EL (cell line): ENCODE measurements at regions not wholly inside any gene's neighbourhood (a gene's known extent, or its start where the extent isn't known, plus 50 kb on each side); places are given as distances from the start of the nearest gene placed in this dataset.
"Not testable (repeated sequence)": the region's sequence is repeated elsewhere in the genome, so short reads cannot be mapped to it uniquely, and the experiment has no call there.

Experiments
- DNase-seq: peaks from one replicate; pipeline ENCODE4 v3.0.0-alpha.2; 2016

DNA sequence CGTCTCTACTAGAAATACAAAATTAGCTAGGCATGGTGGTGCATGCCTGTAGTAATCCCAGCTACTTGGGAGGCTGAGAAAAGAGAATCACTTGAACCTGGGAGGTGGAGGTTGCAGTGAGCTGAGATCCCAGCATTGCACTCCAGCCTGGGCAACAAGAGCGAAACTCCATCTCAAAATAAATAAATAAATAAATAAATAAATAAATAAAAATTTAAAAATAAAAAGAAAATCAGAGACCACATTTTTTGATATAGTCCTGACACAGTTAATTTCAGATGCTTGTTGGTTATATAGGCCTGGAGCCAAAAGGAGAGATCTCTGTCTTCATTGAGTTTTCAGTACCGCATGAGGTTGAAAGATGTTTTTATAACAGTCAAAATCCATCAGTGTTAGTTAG is 388.3 kb downstream of the PRELID2 start:
- not testable (repeated sequence) for DNase-seq

DNA sequence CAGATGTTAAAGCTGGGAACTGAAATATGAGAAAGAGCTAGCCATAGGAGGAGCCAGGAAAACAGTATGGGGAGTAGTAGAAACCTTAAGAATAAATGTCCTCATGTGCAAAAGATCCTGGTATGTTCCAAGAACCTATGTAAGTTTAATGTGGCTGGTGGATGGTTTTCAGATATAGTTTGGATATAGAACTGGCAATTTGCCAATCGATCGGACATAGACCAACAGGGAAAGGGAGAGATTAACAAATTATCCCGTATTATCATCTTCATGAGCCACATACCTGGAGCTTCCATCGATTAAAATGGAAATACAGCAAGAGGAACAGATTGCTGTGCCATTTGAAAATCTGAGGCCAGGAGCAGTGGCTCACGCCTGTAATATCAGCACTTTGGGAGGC is 388.7 kb downstream of the PRELID2 start:
- DNase-seq: no peak

- no peak for DNase-seq
Measured at GRCh38 chr5:145445027-145445426, 390.1 kb downstream of the PRELID2 start.

DNA sequence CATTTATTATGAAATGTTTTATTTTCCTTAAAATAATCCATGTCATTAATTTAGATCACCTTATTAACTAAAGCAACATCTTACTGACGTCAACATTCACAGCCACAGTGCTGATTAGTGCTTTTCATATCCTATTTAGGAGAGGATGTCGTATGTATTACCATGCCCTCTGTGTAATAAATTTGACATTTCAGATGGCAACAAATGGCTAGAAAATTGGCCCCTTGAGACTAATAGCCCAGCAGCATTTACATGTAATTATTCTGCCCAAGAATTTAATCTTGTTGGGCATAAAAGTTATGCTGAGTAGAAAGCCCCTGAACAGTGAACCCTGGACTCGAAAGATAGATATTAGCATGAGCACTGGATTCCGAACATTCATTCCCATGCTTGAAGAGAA is 391.2 kb downstream of the PRELID2 start:
- no peak for DNase-seq

- no peak for DNase-seq
Measured at GRCh38 chr5:145443366-145443765, 391.8 kb downstream of the PRELID2 start.

DNA sequence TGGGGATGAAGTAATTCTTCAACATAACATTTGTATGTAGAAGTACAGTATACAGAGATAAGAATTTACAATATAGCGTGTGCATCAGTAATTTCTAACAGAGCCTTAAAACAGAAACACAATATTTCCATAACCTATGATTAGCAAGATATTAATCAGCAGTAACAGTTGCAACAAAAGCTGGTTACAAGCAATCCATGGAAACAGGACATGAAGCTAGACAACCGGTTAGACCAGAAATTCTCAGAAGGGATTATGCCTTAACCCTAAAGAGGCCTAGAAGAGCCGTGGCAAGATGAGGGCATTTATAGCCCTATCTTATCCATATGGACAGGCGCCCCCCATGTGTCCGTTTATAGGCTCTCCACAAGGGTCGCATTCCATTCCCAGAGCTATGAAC is 392.5 kb downstream of the PRELID2 start:
- not testable (repeated sequence) for DNase-seq

GRCh38 chr5:145441228-145441627 is 393.9 kb downstream of the PRELID2 start:
- no peak for DNase-seq

DNA sequence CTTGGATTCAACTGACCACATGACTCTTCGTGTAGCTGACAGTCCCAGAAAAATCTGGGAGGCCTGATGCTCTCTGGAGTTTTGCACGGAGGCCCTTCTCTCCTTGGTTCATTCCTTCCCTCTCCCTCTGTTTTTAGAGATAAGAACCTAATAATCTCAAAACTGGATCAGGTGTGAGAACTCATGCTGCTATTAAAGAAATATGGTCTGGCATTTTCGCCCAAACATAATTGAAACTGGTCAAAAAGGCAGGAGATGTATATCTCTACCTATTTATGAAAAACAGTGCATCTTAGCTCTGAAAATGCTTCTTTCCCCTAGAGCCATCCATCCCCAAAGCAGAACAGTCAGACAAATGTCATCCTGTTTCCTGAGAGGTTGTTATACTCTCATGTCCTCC is 397.5 kb downstream of the PRELID2 start:
- no peak for DNase-seq

DNA sequence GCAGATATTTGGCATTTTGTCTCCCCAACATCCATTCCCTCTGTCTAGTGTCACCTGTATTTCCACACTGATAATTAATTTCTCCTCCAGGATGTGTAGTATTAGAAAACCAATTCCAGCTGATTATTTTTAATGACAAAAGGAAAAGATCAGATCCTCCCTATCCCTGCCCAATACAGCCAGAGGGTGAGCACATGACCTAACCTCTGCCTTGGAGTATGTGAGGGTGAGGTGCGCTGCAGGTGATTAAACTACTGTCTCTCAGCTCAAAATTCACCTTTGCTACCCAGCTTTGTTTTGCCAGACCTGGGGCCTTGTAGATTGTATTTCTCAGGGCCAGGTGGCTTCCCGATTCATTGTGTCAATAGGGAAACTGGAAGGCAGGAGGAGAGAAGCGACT is 402.1 kb downstream of the PRELID2 start:
- DNase-seq: no peak

DNA sequence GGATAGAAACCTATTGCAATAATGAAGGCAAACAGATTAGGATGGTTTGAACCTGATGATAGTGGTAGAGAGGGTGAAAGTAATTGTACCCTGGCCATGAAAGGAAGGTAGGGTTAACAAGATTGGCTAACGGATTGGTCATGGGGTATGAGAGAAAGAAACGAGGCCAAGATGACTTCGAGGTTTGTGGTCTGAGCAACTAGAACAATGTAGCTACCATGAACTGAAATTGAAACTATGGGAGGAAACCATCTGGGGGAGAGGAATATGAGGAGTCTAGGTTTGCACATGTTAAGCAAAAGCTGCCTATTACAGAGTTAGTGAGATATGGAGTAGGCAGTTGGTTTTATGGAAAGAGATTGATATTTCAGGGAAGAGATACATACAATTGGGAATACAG is 406.0 kb downstream of the PRELID2 start:
- no peak for DNase-seq

DNA sequence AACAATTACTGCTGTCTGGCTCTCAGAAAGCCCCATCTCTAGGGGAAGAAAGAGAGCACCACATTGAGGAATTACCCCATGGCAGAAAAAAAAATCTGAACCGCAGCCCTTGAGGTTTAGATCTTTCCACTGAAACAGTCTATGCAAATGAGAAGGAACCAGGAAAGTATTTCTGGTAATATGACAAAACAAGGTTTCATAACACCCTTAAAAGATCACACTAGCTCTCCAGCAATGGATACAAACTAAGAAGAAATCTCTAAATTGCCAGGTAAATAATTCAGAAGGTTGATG is 427.1 kb downstream of the PRELID2 start:
- no peak for DNase-seq

- no peak for DNase-seq
Measured at GRCh38 chr5:145407300-145408047, 427.7 kb downstream of the PRELID2 start.

DNA sequence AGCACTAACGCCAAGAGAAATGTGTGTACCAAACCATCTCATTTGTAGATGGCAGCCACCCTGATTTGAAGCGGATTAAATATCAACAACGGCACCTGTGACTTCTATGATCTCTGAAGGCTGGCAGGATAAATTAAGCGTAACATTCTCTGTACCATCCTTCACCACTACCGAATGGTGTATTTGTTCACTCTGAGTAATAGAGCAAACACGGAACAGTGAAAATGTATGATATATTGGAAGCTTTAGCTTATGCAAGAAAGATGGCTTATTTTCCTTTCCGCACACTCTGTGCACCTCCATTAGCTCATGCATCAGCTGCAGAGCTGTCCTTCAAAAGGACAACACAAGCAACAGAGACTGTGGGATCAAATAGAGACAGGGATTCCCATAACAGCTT is 431.1 kb downstream of the PRELID2 start:
- no peak for DNase-seq

DNA sequence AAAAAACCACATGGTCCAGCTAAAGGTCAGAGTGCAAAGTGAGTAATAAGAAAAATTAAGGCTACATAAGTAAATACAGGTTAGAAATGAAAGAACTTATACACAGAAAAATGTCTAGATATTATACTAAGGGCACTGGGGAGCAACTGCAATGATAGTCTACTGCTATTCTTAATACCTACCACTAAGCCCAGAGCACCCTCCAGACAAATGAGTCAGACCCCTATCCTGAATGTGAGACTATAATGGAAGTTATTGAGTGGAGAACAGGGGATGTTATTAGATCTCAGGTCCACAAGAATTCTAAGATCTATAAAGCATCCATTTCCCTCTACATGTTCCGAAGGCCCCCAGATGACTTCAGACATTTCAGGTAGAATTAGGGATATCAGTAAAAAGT is 438.3 kb downstream of the PRELID2 start:
- peak; percentile 13 for DNase-seq

- not testable (repeated sequence) for DNase-seq
Measured at GRCh38 chr5:145395151-145395550, 440.0 kb downstream of the PRELID2 start.

DNA sequence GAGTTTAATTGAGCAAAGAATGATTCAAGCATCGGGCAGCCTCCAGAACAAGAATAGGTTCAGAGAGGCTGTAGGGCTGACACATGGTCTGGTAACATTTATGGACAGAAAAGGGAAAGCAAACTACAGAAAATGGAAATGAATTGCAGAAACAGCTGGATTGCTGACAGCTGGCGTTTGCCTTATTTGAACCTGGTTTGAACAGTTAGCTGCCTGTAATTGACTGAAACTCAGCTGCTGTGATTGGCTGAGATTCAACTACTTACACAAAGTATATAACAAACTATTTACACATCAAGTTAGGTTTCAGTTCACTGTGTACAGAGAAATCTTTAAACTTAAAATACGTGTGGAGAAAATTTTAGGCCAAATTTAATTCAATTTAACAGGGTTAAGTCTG is 441.7 kb downstream of the PRELID2 start:
- no peak for DNase-seq

- DNase-seq: no peak
Measured at GRCh38 chr5:145389047-145389446, 446.1 kb downstream of the PRELID2 start.

DNA sequence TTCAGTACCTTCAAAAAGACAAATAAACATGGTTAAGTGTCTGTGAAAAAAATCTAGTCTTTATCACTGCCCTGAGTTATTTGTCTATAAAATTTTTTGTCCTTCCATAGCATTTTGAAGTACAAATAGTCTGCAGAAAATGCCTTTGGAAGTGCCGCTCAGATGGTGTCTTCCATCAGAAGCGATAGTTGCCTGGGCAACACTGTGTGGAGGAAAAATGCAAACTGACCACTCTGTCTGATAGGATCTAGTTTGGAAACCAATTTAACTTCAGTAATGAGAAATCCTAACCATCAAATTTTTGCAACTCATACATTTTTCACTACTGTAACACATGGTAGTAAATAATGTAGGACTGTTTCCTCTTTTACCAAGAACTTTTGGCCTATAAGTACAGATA is 449.9 kb downstream of the PRELID2 start:
- no peak for DNase-seq

DNA sequence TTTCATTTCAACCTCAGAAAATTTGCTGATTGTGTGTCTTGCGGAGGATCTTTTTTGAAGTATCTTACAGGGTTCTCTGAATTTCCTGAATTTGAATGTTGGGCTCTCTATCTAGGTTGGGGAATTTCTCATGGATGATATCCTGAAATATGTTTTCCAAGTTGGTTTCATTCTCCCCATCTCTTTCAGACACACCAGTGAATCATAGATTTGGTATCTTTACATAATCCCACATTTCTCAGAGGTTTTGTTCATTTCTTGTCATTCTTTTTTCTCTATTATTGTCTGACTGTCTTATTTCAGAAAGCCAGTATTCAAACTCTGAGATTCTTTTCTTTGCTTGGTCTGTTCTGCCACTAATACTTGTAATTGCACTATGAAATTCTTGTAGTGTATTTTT is 456.9 kb downstream of the PRELID2 start:
- DNase-seq: peak; percentile 14

DNA sequence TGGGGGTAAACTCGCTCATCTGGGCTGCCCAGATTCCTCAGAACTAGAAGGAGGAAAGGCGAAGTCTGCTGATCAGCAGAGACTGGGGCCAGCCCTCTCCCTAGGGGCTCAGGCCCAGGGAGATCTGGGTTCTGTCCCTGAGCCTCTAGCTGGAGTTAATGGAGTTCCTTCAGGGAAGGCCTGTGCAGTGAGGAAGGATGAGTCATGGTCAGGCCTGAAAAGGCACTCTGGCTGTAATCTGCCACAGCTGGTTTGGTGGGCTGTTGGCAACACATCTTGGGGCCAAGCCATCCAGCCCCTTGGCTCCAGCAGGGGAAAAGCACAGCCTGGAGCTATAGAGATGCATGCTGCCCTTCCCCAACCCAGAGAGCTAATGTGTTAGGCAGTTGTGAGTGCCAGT is 459.6 kb downstream of the PRELID2 start:
- DNase-seq: peak; percentile 17

DNA sequence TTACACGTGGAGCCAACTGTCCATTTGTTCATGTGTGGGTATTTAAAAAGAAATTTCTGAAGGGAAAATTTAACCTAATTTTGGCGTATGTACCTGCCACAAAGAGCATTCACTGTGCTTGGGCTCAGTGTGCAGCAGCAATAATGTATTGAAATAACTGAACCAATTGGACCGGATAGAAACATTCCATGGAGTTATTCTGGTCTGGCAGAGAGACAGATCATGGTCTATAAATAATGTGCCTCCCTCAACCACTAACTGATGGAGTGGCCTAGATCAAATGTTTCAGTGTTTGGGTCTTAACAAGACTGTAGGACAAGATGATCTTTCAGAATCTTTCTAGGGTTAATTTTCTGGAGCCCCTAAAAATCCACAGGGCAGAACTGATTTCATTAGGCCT is 469.7 kb downstream of the PRELID2 start:
- no peak for DNase-seq

DNA sequence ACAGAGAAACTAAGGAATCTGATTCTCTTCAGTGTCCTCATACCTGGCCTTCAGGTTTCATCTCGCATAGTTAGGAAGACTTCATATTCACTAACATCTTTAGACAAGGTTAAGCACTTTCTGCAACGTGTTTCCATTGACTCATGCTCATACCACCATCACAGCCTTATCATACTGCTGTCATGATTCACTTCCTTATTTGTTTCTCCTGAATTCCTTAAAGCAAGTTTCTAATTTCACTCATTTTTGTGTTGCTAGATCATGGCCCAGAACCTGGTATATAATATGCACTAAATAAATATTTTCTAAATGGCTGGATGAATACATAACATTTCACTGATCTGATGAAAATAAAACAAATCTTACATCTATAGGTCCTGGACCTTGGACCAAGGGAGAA is 472.9 kb downstream of the PRELID2 start:
- DNase-seq: peak; percentile 94

DNA sequence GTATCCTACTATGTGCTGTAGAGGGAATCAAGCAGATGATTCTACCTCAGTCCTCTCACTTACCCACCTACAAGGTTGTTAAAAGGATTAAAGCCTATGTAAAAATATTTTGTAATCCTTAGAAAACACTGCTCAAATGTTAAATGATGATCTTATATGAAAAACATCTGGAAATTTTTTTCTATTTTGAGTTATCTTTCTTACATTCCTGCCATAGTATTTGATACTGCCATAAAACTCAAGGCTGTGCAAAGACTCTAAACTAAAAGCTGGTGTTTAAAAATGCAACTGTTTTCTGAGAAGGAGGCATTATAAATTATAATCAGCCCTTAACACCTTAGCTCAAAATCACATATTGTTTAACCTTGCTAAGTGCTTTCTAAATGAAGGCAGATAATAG is 474.2 kb downstream of the PRELID2 start:
- DNase-seq: peak; percentile 58

DNA sequence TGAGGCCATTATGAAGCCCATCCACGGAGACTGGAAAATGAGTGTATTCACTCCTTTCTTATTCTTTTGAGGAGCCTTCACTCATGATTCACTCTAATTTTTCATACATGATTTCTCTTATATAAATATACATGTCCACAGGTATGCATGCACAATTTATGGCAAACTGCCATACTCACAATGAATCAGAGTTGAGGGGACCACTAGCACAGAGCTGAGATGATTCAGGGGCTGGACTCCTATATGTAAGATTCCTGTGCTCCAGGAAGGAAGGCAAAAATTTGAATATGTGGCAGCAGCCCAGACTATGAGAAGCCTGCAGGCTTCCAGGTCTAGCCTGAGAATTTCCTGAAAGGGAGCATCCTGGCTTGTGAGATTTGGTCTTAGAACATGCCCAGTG is 484.6 kb downstream of the PRELID2 start:
- DNase-seq: peak; percentile 83

GRCh38 chr5:145347026-145347616 is 488.0 kb downstream of the PRELID2 start:
- DNase-seq: peak; percentile 80
